ENCODE measurements at regions not wholly inside any gene's neighbourhood (a gene's known extent, or its start where the extent isn't known, plus 50 kb on each side); places are given as distances from the start of the nearest gene placed in this dataset.

DNA sequence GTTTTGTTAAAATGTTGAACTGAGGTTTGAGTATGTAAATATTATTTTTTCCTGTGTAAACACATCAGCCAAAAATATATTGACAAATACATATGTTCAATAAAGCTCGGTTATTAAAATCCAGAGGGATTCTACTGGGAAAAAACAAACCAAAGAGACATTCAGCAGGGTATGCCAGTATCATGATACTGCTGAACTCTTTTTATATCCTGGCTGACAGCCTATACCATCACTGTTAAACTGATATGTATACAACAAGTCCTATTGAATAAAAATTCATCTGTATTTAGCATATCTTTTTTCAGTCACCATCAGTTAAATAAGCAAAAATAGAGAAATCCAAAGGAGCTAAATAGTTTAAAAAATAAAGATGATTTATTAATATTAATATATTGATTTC is 71.6 kb upstream of the NEO1 start:
- 82% methylated on average over 1 of the region's 1 CpG for WGBS
- no peak overlapping the region for H3K4me3 ChIP-seq

DNA sequence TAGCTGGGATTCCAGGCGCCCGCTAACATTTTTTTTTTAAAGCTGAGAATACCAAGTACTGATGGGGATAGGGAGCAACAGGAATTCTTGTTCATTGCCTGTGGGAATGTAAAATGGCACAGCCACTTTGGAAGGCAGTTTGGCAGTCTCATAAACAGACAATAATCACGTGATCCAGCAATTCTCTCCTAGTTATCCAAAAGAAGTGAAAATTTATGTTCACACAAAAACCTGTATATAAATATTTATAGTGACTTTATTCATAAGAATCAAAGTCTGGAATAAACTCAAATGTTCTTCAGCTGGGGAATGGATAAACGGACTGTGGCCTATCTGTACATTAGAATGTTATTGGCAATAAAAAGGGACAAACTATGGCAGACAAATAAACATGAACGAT is 72.5 kb upstream of the NEO1 start:
- no peaks in the 10 kb centered on the region for H3K4me1 ChIP-seq
- H3K4me3 ChIP-seq = no peak overlapping the region
- no peaks in the 10 kb centered on the region for H3K36me3 ChIP-seq
- DNase-seq (ENCODE audit: low spot score in 2 of 2) = no peak
- no peak for TF ChIP-seq POLR2A (IDR thresholded peaks at IDR 0.05)
- TF ChIP-seq, protein P1, sequence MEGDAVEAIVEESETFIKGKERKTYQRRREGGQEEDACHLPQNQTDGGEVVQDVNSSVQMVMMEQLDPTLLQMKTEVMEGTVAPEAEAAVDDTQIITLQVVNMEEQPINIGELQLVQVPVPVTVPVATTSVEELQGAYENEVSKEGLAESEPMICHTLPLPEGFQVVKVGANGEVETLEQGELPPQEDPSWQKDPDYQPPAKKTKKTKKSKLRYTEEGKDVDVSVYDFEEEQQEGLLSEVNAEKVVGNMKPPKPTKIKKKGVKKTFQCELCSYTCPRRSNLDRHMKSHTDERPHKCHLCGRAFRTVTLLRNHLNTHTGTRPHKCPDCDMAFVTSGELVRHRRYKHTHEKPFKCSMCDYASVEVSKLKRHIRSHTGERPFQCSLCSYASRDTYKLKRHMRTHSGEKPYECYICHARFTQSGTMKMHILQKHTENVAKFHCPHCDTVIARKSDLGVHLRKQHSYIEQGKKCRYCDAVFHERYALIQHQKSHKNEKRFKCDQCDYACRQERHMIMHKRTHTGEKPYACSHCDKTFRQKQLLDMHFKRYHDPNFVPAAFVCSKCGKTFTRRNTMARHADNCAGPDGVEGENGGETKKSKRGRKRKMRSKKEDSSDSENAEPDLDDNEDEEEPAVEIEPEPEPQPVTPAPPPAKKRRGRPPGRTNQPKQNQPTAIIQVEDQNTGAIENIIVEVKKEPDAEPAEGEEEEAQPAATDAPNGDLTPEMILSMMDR (IDR thresholded peaks at IDR 0.05) = no peak
- no peak for TF ChIP-seq POLR2AphosphoS5 (IDR thresholded peaks at IDR 0.05)
- TF ChIP-seq EP300 (IDR thresholded peaks at IDR 0.05) = no peak
- H3K27ac ChIP-seq = no peak overlapping the region
- 73% methylated on average over 5 of the region's 5 CpGs for WGBS
- H3K9me3 ChIP-seq = no peaks in the 10 kb centered on the region
- peaks cover 2% of the 10 kb centered on the region for H3K27me3 ChIP-seq

More for the DNA sequence above, 71.6 kb upstream of the NEO1 start:
- Histone ChIP-seq H3K9me3 (no peaks in the 10 kb centered on the region), H3K27me3 (peaks cover 2% of the 10 kb centered on the region), H3K27ac (no peak overlapping the region), H3K4me1 (no peaks in the 10 kb centered on the region), H3K36me3 (no peaks in the 10 kb centered on the region)
- TF ChIP-seq POLR2AphosphoS5 (IDR thresholded peaks at IDR 0.05) (no peak), EP300 (IDR thresholded peaks at IDR 0.05) (no peak), POLR2A (IDR thresholded peaks at IDR 0.05) (no peak)
- TF ChIP-seq, protein P1 (IDR thresholded peaks at IDR 0.05) = no peak
- no peak for DNase-seq (ENCODE audit: low spot score in 2 of 2)

DNA sequence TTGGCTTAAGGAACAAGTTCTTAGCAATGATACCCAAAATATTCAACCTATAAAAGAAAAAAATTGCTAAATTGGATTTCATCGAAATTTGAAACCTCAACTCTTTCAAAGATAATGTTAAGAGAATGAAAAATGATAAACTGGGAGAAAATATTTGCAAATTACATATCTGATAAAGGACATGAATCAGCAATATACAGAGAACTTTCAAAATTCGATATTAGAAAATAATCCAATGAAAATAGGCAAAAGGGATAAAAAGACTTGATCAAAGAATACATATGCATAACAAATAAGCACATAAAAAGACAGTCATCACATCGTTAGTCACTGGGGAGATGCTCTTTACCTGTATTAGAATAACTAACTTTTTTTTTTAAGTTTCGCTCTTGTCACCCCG is 73.0 kb upstream of the NEO1 start:
- no peak for DNase-seq (ENCODE audit: low spot score in 2 of 2)
- TF ChIP-seq, protein P1 (IDR thresholded peaks at IDR 0.05) = no peak
- TF ChIP-seq EP300 (IDR thresholded peaks at IDR 0.05) = no peak
- no peak for TF ChIP-seq POLR2AphosphoS5 (IDR thresholded peaks at IDR 0.05)
- TF ChIP-seq POLR2A (IDR thresholded peaks at IDR 0.05) = no peak
- 70% methylated on average over 5 of the region's 5 CpGs for WGBS

DNA sequence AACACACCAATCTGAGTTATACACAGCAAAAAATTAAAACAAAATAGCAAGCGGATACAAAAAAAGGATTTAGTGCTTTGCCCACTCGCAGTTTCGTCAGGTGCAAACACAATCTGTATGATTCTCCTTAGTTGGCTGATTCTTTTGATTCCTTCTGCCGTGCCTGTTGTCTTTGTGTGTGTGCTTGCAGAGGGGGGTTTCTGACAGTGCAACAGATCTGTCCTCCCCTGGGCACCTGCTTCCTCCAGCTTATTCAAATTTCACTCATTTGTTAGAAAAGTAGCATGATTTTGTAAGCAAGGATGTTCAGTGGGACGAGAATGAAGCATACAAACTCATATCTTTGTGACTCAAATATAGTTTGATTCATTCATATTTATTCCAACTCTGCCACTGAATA is 74.0 kb upstream of the NEO1 start:
- no peak for DNase-seq (ENCODE audit: low spot score in 2 of 2)
- Histone ChIP-seq H3K4me3 (no peak overlapping the region), H3K27me3 (peaks cover 2% of the 10 kb centered on the region), H3K4me1 (no peaks in the 10 kb centered on the region), H3K9me3 (no peaks in the 10 kb centered on the region), H3K27ac (no peak overlapping the region), H3K36me3 (no peaks in the 10 kb centered on the region)
- 90% methylated on average over 5 of the region's 5 CpGs for WGBS
- TF ChIP-seq, protein P1 (IDR thresholded peaks at IDR 0.05) = no peak
- TF ChIP-seq POLR2A (IDR thresholded peaks at IDR 0.05) = no peak
- no peak for TF ChIP-seq EP300 (IDR thresholded peaks at IDR 0.05)
- TF ChIP-seq POLR2AphosphoS5 (IDR thresholded peaks at IDR 0.05) = no peak

More for the DNA sequence above, 73.0 kb upstream of the NEO1 start:
- no peaks in the 10 kb centered on the region for H3K36me3 ChIP-seq
- no peak overlapping the region for H3K27ac ChIP-seq
- peaks cover 2% of the 10 kb centered on the region for H3K27me3 ChIP-seq
- no peaks in the 10 kb centered on the region for H3K4me1 ChIP-seq
- no peaks in the 10 kb centered on the region for H3K9me3 ChIP-seq
- H3K4me3 ChIP-seq = no peak overlapping the region

DNA sequence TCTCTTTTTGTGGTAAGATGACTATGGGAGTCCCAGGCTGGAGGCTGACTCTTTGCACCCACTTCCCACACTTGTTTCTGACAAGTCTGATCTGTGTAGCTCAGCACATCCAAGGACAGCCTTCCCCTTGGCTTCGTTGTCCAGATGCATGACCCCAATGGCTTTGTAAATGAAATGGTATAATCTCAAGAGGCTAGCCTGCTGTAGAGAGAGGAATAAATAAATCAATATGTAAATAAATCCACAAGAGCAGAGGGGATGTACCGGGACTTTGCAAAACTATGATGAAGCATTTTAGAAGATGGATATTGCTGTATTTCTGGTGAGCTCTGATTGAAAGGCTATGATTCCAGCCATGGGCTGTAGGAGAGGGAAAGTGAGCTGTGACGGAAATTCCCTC is 79.9 kb upstream of the NEO1 start:
- Histone ChIP-seq H3K9me3 (no peaks in the 10 kb centered on the region), H3K4me1 (peaks cover 4% of the 10 kb centered on the region), H3K4me3 (no peak overlapping the region), H3K27me3 (no peaks in the 10 kb centered on the region), H3K36me3 (no peaks in the 10 kb centered on the region), H3K27ac (no peak overlapping the region)
- DNase-seq (ENCODE audit: low spot score in 2 of 2) = no peak
- WGBS = 75% methylated on average over 3 of the region's 3 CpGs
- TF ChIP-seq POLR2A (IDR thresholded peaks at IDR 0.05) = no peak
- no peak for TF ChIP-seq EP300 (IDR thresholded peaks at IDR 0.05)
- no peak for TF ChIP-seq POLR2AphosphoS5 (IDR thresholded peaks at IDR 0.05)
- TF ChIP-seq, protein P1 (IDR thresholded peaks at IDR 0.05) = no peak

All from suprapubic skin (tissue), 4 donors.